Spleen (tissue), 7 donors: ENCODE measurements at regions not wholly inside any gene's neighbourhood (a gene's known extent, or its start where the extent isn't known, plus 50 kb on each side); places are given as distances from the start of the nearest gene placed in this dataset.

ENCODE experiments used
- CTCF ChIP-seq, 11 experiments: fragments of 200-600 bp in 7 of 11; fragments of 450-650 bp in 4 of 11; sonication (generic) in 4 of 11; IDR thresholded peaks in 8 of 11; conservative IDR thresholded peaks in 3 of 11; 1 replicate in 7 of 11; 2 replicates in 4 of 11; pipeline versions ENCODE4 v1.4.0 to v1.8.0; 2016 to 2021; ENCODE audit warnings: antibody characterized with exemption in 11 of 11, inconsistent platforms in 4 of 11, mild to moderate bottlenecking in 1 of 11
- POLR2A ChIP-seq, 3 donors: fragments of 450-650 bp; IDR thresholded peaks; one replicate each; pipeline ENCODE4 v1.5.1; 2017; ENCODE audit warnings: antibody characterized with exemption in 3 of 3, mild to moderate bottlenecking in 1 of 3
- POLR2AphosphoS5 ChIP-seq, 3 donors: sonication (generic); formaldehyde crosslinking; IDR thresholded peaks; one replicate each; pipeline ENCODE4 v1.5.1; 2017; ENCODE audit warnings: antibody characterized with exemption in 3 of 3
- donor health status: DM: no; HTN: no; CAD: no; lungs with moderate emphysema.
- donor health status: DM: no; HTN: no; CAD: no.
- donor health status: DM: no; HTN: no; CAD: no.

GRCh38 chr1:82844911-82845827 is 1044.4 kb downstream of the ADGRL2 start:
- TF ChIP-seq CTCF (IDR thresholded peaks at IDR 0.05 in 8 of 11, conservative IDR thresholded peaks at IDR 0.05 in 3 of 11) (no peak), POLR2A (IDR thresholded peaks at IDR 0.05) (no peak), POLR2AphosphoS5 (IDR thresholded peaks at IDR 0.05) (no peak)
